ENCODE measurements at regions not wholly inside any gene's neighbourhood (a gene's known extent, or its start where the extent isn't known, plus 50 kb on each side); places are given as distances from the start of the nearest gene placed in this dataset.

- no peak overlapping the region for H3K4me3 ChIP-seq
- intact Hi-C loops (cut with DNase I; ENCODE audit: low total_unique reads) = no loop called here
These were observed 490.3 kb downstream of the TTLL7 start for GRCh38 chr1:83508485-83509151.

DNA sequence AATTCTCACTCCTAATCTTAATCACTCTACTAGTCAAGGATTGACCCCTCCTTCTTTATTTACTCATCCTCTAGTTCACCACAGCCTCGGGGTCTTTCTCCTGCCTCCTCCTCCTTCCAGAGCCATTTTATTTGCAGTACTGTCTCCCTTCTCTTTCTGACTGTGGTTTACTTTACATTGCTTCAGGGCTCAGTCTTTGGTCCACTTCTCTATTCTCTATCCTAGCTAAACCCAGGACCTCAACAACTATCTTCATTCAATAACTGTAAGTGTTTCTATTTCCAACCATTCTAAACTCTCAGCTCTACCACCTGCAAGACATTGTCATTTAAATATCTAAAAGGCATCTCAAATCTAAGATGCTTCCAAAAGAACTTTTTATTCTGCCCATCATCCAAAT, 493.8 kb downstream of the TTLL7 start:
- no peak for DNase-seq
- Histone ChIP-seq H3K4me1 (peaks cover 0 to 3% of the 10 kb centered on the region in 2 donors), H3K36me3 (no peaks in the 10 kb centered on the region), H3K9me3 (no peaks in the 10 kb centered on the region), H3K4me3 (no peak overlapping the region), H3K27me3 (no peaks in the 10 kb centered on the region), H3K27ac (no peak overlapping the region)
- TF ChIP-seq POLR2A (IDR thresholded peaks at IDR 0.05) = no peak
- TF ChIP-seq, protein P1, sequence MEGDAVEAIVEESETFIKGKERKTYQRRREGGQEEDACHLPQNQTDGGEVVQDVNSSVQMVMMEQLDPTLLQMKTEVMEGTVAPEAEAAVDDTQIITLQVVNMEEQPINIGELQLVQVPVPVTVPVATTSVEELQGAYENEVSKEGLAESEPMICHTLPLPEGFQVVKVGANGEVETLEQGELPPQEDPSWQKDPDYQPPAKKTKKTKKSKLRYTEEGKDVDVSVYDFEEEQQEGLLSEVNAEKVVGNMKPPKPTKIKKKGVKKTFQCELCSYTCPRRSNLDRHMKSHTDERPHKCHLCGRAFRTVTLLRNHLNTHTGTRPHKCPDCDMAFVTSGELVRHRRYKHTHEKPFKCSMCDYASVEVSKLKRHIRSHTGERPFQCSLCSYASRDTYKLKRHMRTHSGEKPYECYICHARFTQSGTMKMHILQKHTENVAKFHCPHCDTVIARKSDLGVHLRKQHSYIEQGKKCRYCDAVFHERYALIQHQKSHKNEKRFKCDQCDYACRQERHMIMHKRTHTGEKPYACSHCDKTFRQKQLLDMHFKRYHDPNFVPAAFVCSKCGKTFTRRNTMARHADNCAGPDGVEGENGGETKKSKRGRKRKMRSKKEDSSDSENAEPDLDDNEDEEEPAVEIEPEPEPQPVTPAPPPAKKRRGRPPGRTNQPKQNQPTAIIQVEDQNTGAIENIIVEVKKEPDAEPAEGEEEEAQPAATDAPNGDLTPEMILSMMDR (IDR thresholded peaks at IDR 0.05) = no peak
- intact Hi-C loops (cut with DNase I; ENCODE audit: low total_unique reads) = no loop called here

More at GRCh38 chr1:83508485-83509151, 490.3 kb downstream of the TTLL7 start:
- no peak for TF ChIP-seq POLR2A (IDR thresholded peaks at IDR 0.05)
- H3K27ac ChIP-seq = peak overlapping the region; percentile 11 to 77
- peaks cover 0 to 3% of the 10 kb centered on the region in 2 donors for H3K4me1 ChIP-seq
- no peaks in the 10 kb centered on the region for H3K9me3 ChIP-seq
- H3K36me3 ChIP-seq = no peaks in the 10 kb centered on the region
- DNase-seq = peak in 1 of 2 donors; percentile 11
- no peaks in the 10 kb centered on the region for H3K27me3 ChIP-seq

- Histone ChIP-seq H3K36me3 (no peaks in the 10 kb centered on the region), H3K4me1 (peaks cover 0 to 3% of the 10 kb centered on the region in 2 donors), H3K27me3 (no peaks in the 10 kb centered on the region), H3K9me3 (no peaks in the 10 kb centered on the region), H3K27ac (peak overlapping the region in 1 of 2 donors; percentile 14), H3K4me3 (no peak overlapping the region)
- intact Hi-C loops (cut with DNase I; ENCODE audit: low total_unique reads) = no loop called here
- TF ChIP-seq, protein P1 (IDR thresholded peaks at IDR 0.05) = no peak
- TF ChIP-seq POLR2A (IDR thresholded peaks at IDR 0.05) = no peak
- no peak for DNase-seq
These were observed 495.8 kb downstream of the TTLL7 start for GRCh38 chr1:83503153-83503552.

- no peaks in the 10 kb centered on the region for H3K36me3 ChIP-seq
- intact Hi-C loops (cut with DNase I; ENCODE audit: low total_unique reads) = no loop called here
- no peaks in the 10 kb centered on the region for H3K4me1 ChIP-seq
- TF ChIP-seq, protein P1 (IDR thresholded peaks at IDR 0.05) = no peak
- TF ChIP-seq POLR2A (IDR thresholded peaks at IDR 0.05) = no peak
- H3K27me3 ChIP-seq = no peaks in the 10 kb centered on the region
- H3K4me3 ChIP-seq = no peak overlapping the region
- no peaks in the 10 kb centered on the region for H3K9me3 ChIP-seq
- DNase-seq = no peak
- no peak overlapping the region for H3K27ac ChIP-seq
These were observed 497.8 kb downstream of the TTLL7 start for GRCh38 chr1:83500987-83501591.

DNA sequence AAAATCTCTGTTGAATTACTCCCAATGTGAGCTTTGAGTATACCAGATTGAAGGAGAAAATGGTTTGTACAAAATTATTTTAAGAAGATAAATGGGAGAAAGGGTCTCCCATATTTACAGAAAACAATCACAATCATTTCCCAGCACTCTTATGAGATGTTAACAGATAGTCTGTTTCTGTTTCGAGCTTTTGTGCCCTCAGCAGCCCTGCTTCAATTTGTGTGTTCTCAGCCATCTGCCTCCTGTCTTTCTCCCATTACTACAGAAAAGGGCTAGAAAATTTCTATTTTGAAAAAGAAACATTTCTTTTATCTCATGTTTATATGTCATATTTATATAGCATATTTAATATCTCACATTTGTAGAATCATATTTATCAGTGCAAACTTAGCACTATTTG, 498.4 kb downstream of the TTLL7 start:
- Histone ChIP-seq H3K4me3 (no peak overlapping the region), H3K27me3 (no peaks in the 10 kb centered on the region), H3K4me1 (no peaks in the 10 kb centered on the region), H3K36me3 (no peaks in the 10 kb centered on the region), H3K9me3 (no peaks in the 10 kb centered on the region), H3K27ac (no peak overlapping the region)
- no peak for DNase-seq
- intact Hi-C loops (cut with DNase I; ENCODE audit: low total_unique reads) = no loop called here
- TF ChIP-seq, protein P1 (IDR thresholded peaks at IDR 0.05) = no peak
- no peak for TF ChIP-seq POLR2A (IDR thresholded peaks at IDR 0.05)

Data from uterus (tissue), 3 donors.